SK-N-SH (cell line): ENCODE measurements at regions not wholly inside any gene's neighbourhood (a gene's known extent, or its start where the extent isn't known, plus 50 kb on each side); places are given as distances from the start of the nearest gene placed in this dataset.

ENCODE experiments used
- CTCF ChIA-PET: fragments of 300-600, 350-600 bp; formaldehyde crosslinking; extraction: SDS; loops from one replicate; lab custom pipeline; 2021; lab: Yijun Ruan, JAX
- POLR2A ChIA-PET: fragments of 350-600 bp; sonication (Branson Sonifier 250); formaldehyde crosslinking; extraction: SDS; loops from one replicate; lab custom pipeline; 2020; ENCODE audit warnings: antibody characterized with exemption, inconsistent platforms; lab: Yijun Ruan, JAX
- DNase-seq: peaks from one replicate; pipeline ENCODE4 v3.0.0; 2012
- H2AFZ ChIP-seq: fragments of 200-600 bp; sonication (generic); 2 replicates; pipeline ENCODE4 v1.8.1; 2016; ENCODE audit warnings: antibody characterized with exemption, mild to moderate bottlenecking, low read depth
- H3F3A ChIP-seq: fragments of 200-600 bp; sonication (generic); replicated peaks from 2 replicates; pipeline ENCODE3; 2016; ENCODE audit warnings: antibody characterized with exemption, mild to moderate bottlenecking; ENCODE audit not compliant: insufficient read depth
- H3K27ac ChIP-seq, 2 experiments: fragments of 200-500 bp in 1 of 2; fragments of 200-600 bp in 1 of 2; sonication (Bioruptor generic) in 1 of 2; sonication (generic), shearing (Covaris generic) in 1 of 2; 2 replicates each; pipeline versions ENCODE4 v1.5.1 to v1.6.1; 2014 to 2016; ENCODE audit warnings: low read depth in 2 of 2, inconsistent platforms in 1 of 2, low read length in 1 of 2, mild to moderate bottlenecking in 1 of 2, mixed read lengths in 1 of 2
- H3K27me3 ChIP-seq: fragments of 200-600 bp; sonication (generic), shearing (Covaris generic); 2 replicates; pipeline ENCODE4 v1.6.1; 2016; ENCODE audit warnings: mixed run types; ENCODE audit not compliant: insufficient read depth
- H3K36me3 ChIP-seq, 2 experiments: fragments of 200-500 bp in 1 of 2; fragments of 200-600 bp in 1 of 2; sonication (Bioruptor generic) in 1 of 2; sonication (generic) in 1 of 2; replicated peaks in 1 of 2; 2 replicates each; pipeline versions ENCODE3 to v1.5.1; 2014 to 2016; ENCODE audit warnings: low read length in 1 of 2, mild to moderate bottlenecking in 1 of 2; ENCODE audit not compliant: insufficient read depth in 2 of 2, control insufficient read depth in 1 of 2
- H3K4me1 ChIP-seq, 2 experiments: fragments of 200-500 bp in 1 of 2; fragments of 200-600 bp in 1 of 2; sonication (Bioruptor generic) in 1 of 2; sonication (generic), shearing (Covaris generic) in 1 of 2; 2 replicates each; pipeline versions ENCODE4 v1.5.1 to v1.6.1; 2014 to 2016; ENCODE audit warnings: low read depth in 1 of 2, low read length in 1 of 2, mixed run types in 1 of 2; ENCODE audit not compliant: insufficient read depth in 2 of 2, control insufficient read depth in 1 of 2
- H3K4me2 ChIP-seq: fragments of 200-600 bp; sonication (generic), shearing (Covaris generic); 2 replicates; pipeline ENCODE4 v1.6.1; 2017; ENCODE audit warnings: mixed run types
- H3K4me3 ChIP-seq, 2 experiments: fragments of 200-500 bp in 1 of 2; fragments of 200-600 bp in 1 of 2; sonication (Bioruptor generic) in 1 of 2; sonication (generic), shearing (Covaris generic) in 1 of 2; 2 replicates each; pipeline versions ENCODE4 v1.5.1 to v1.8.1; 2014 to 2016; ENCODE audit warnings: low read depth in 2 of 2, inconsistent platforms in 1 of 2, low read length in 1 of 2, mild to moderate bottlenecking in 1 of 2, mixed read lengths in 1 of 2, moderate library complexity in 1 of 2
- H3K79me2 ChIP-seq: fragments of 200-600 bp; sonication (generic); 2 replicates; pipeline ENCODE4 v1.8.1; 2017; ENCODE audit warnings: mild to moderate bottlenecking; ENCODE audit not compliant: insufficient read depth
- H3K9ac ChIP-seq: fragments of 200-600 bp; sonication (generic); 2 replicates; pipeline ENCODE4 v1.6.1; 2017; ENCODE audit warnings: mixed run types
- H3K9me2 ChIP-seq: fragments of 200-600 bp; sonication (generic); 2 replicates; pipeline ENCODE4 v1.6.1; 2017; ENCODE audit warnings: mixed run types
- H3K9me3 ChIP-seq: fragments of 200-600 bp; sonication (generic); 2 replicates; pipeline ENCODE4 v1.6.1; 2017; ENCODE audit warnings: mixed run types, mild to moderate bottlenecking, moderate library complexity
- H4K20me1 ChIP-seq: fragments of 200-600 bp; sonication (generic); 2 replicates; pipeline ENCODE4 v1.6.1; 2017; ENCODE audit warnings: mild to moderate bottlenecking, mixed run types; ENCODE audit not compliant: insufficient read depth
- CHD2 ChIP-seq: fragments of 150-350 bp; IDR thresholded peaks from 2 replicates; pipeline ENCODE4 v1.6.1; 2018; ENCODE audit warnings: low read length; ENCODE audit not compliant: partially characterized antibody
- CTCF ChIP-seq: fragments of 200-600 bp; sonication (generic); IDR thresholded peaks from 2 replicates; pipeline ENCODE4 v1.6.1; 2017; ENCODE audit warnings: antibody characterized with exemption, mild to moderate bottlenecking, moderate library complexity
- EZH2phosphoT487 ChIP-seq: fragments of 200-600 bp; sonication (generic); IDR thresholded peaks from 2 replicates; pipeline ENCODE4 v1.6.1; 2017; ENCODE audit warnings: low read depth, mixed run types, mild to moderate bottlenecking, antibody characterized with exemption, moderate library complexity, borderline replicate concordance
- FOXJ3 ChIP-seq: sonication (generic); formaldehyde crosslinking; IDR thresholded peaks from 2 replicates; pipeline ENCODE4 v1.5.1; 2020; ENCODE audit warnings: mild to moderate bottlenecking, missing genetic modification reagents
- FOXM1 ChIP-seq: IDR thresholded peaks from 2 replicates; pipeline ENCODE4 v1.4.0; 2012; ENCODE audit warnings: low read depth, mild to moderate bottlenecking
- GABPA ChIP-seq: IDR thresholded peaks from 2 replicates; pipeline ENCODE4 v1.4.0; 2012; ENCODE audit warnings: low read depth, mild to moderate bottlenecking
- MEF2A ChIP-seq: IDR thresholded peaks from 2 replicates; pipeline ENCODE4 v1.4.0; 2012; ENCODE audit warnings: low read depth, borderline replicate concordance
- NRF1 ChIP-seq: IDR thresholded peaks from 2 replicates; pipeline ENCODE4 v1.6.1; 2012; ENCODE audit warnings: low read depth, mild to moderate bottlenecking, low read length
- POLR2AphosphoS5 ChIP-seq: IDR thresholded peaks from 2 replicates; pipeline ENCODE4 v1.6.1; 2012; ENCODE audit warnings: low read depth, low read length
- RAD21 ChIP-seq: IDR thresholded peaks from 2 replicates; pipeline ENCODE4 v1.6.1; 2012; ENCODE audit warnings: mild to moderate bottlenecking, low read length
- REST ChIP-seq: IDR thresholded peaks from 2 replicates; pipeline ENCODE4 v1.6.1; 2012; ENCODE audit warnings: mild to moderate bottlenecking, low read depth, low read length, moderate library complexity
- RXRA ChIP-seq: IDR thresholded peaks from 2 replicates; pipeline ENCODE4 v1.4.0; 2012; ENCODE audit warnings: low read depth, mild to moderate bottlenecking, borderline replicate concordance
- SIN3A ChIP-seq: IDR thresholded peaks from 2 replicates; pipeline ENCODE4 v1.6.1; 2012; ENCODE audit warnings: low read depth, mild to moderate bottlenecking, low read length, moderate library complexity, borderline replicate concordance
- USF1 ChIP-seq: IDR thresholded peaks from 2 replicates; pipeline ENCODE4 v1.4.0; 2012; ENCODE audit warnings: low read depth, borderline replicate concordance
- WGBS: methylation state at CpG from one replicate; pipeline ENCODE4 v1.1.6; 2017; ENCODE audit warnings: low lambda C conversion rate; 5-methylcytosine and 5-hydroxymethylcytosine counted together

GRCh38 chr6:2369606-2370005 lies 124.2 kb upstream of the GMDS start (continued):
- no peak for TF ChIP-seq REST
- TF ChIP-seq RXRA = no peak
- no peak for TF ChIP-seq EZH2phosphoT487
- no peak for TF ChIP-seq RAD21
- TF ChIP-seq USF1 = no peak
- TF ChIP-seq CHD2 = no peak
- TF ChIP-seq NRF1 = no peak

- H3K79me2 ChIP-seq = no peaks in the 10 kb centered on the region
- no peak overlapping the region for H2AFZ ChIP-seq
- no peak overlapping the region for H3K4me3 ChIP-seq
- no peak for TF ChIP-seq NRF1
- TF ChIP-seq FOXJ3 = no peak
- no peak for TF ChIP-seq REST
- TF ChIP-seq GABPA = no peak
- no peak for TF ChIP-seq CTCF
- TF ChIP-seq SIN3A = no peak
- no peak for TF ChIP-seq RXRA
- no peak for TF ChIP-seq FOXM1
- no peak for TF ChIP-seq MEF2A
- TF ChIP-seq USF1 = no peak
- TF ChIP-seq POLR2AphosphoS5 = no peak
- H3F3A ChIP-seq = no peaks in the 10 kb centered on the region
- 6% methylated on average over 3 of the region's 3 CpGs for WGBS
- no peaks in the 10 kb centered on the region for H3K9me3 ChIP-seq
- POLR2A ChIA-PET = no interaction called here
- H3K27me3 ChIP-seq = no peaks in the 10 kb centered on the region
- no peaks in the 10 kb centered on the region for H3K4me1 ChIP-seq
- H3K36me3 ChIP-seq = no peaks in the 10 kb centered on the region
- no peak for DNase-seq
- CTCF ChIA-PET = interaction anchor here (1.4 to 3.7 kb wide), 5 partner anchors 9 to 767 kb away, joined by 3 to 20 read pairs (median 3); no protein-coding TSS in a partner anchor
- no peaks in the 10 kb centered on the region for H4K20me1 ChIP-seq
- no peak overlapping the region for H3K27ac ChIP-seq
- no peak overlapping the region for H3K9ac ChIP-seq
- H3K4me2 ChIP-seq = no peak overlapping the region
- H3K9me2 ChIP-seq = no peaks in the 10 kb centered on the region
These were observed 117.8 kb upstream of the GMDS start for GRCh38 chr6:2363211-2363610.
